Neural cell (in vitro differentiated cells): ENCODE measurements at regions not wholly inside any gene's neighbourhood (a gene's known extent, or its start where the extent isn't known, plus 50 kb on each side); places are given as distances from the start of the nearest gene placed in this dataset.

Experiments
- H2AFZ ChIP-seq: fragments of 200-600, 300-800 bp; sonication (generic), shearing (Covaris generic); 2 replicates; pipeline ENCODE4 v1.6.0; 2014; ENCODE audit warnings: low read depth, mild to moderate bottlenecking, antibody characterized with exemption, low read length, moderate library complexity
- H3F3A ChIP-seq: fragments of 200-600 bp; shearing (Covaris generic); 2 replicates; pipeline ENCODE4 v1.6.1; 2016; ENCODE audit warnings: mild to moderate bottlenecking, moderate library complexity, mixed read lengths, antibody characterized with exemption, low read length; ENCODE audit not compliant: insufficient read depth, poor library complexity, severe bottlenecking
- H3K27ac ChIP-seq: fragments of 200-600, 300-800 bp; sonication (generic), shearing (Covaris generic); 2 replicates; pipeline ENCODE4 v1.5.1; 2014; ENCODE audit warnings: mild to moderate bottlenecking, low read length, moderate library complexity
- H3K27me3 ChIP-seq: fragments of 300-800, 200-600 bp; sonication (generic), shearing (Covaris generic); 2 replicates; pipeline ENCODE4 v1.6.0; 2014; ENCODE audit warnings: mild to moderate bottlenecking, low read depth, low read length, moderate library complexity; ENCODE audit not compliant: insufficient read depth
- H3K36me3 ChIP-seq: fragments of 300-800, 200-600 bp; sonication (generic), shearing (Covaris generic); 2 replicates; pipeline ENCODE4 v1.5.1; 2014; ENCODE audit warnings: mild to moderate bottlenecking, antibody characterized with exemption, low read length, moderate library complexity; ENCODE audit not compliant: insufficient read depth
- H3K4me2 ChIP-seq: fragments of 300-800, 200-600 bp; sonication (generic), shearing (Covaris generic); 2 replicates; pipeline ENCODE4 v1.6.0; 2014; ENCODE audit warnings: mild to moderate bottlenecking, low read length
- H3K4me3 ChIP-seq: fragments of 300-800, 200-600 bp; sonication (generic), shearing (Covaris generic); 2 replicates; pipeline ENCODE4 v1.5.1; 2014; ENCODE audit warnings: mild to moderate bottlenecking, low read length, moderate library complexity
- H3K79me2 ChIP-seq: fragments of 200-600 bp; shearing (Covaris generic); replicated peaks from 2 replicates; pipeline ENCODE4 v1.6.0; 2014; ENCODE audit warnings: mild to moderate bottlenecking, low read length, moderate library complexity; ENCODE audit not compliant: insufficient read depth
- H3K9ac ChIP-seq: fragments of 300-800, 200-600 bp; sonication (generic), shearing (Covaris generic); 2 replicates; pipeline ENCODE4 v1.6.1; 2016; ENCODE audit warnings: mild to moderate bottlenecking, low read length, mixed read lengths
- H3K9me2 ChIP-seq: fragments of 200-600 bp; shearing (Covaris generic); 2 replicates; pipeline ENCODE4 v1.6.1; 2016; ENCODE audit warnings: mild to moderate bottlenecking, low read length, mixed read lengths; ENCODE audit not compliant: insufficient read depth
- H3K9me3 ChIP-seq: fragments of 200-600, 300-800 bp; sonication (generic), shearing (Covaris generic); 2 replicates; pipeline ENCODE4 v1.6.1; 2016; ENCODE audit warnings: mild to moderate bottlenecking, mixed run types, low read length, moderate library complexity, mixed read lengths
- H4K20me1 ChIP-seq: fragments of 200-600 bp; shearing (Covaris generic); 2 replicates; pipeline ENCODE4 v1.6.1; 2016; ENCODE audit warnings: mild to moderate bottlenecking, mixed run types; ENCODE audit not compliant: insufficient read depth
- CTCF ChIP-seq: fragments of 450-650 bp; IDR thresholded peaks from 2 replicates; pipeline ENCODE4 v1.5.1; 2014; ENCODE audit warnings: antibody characterized with exemption, mild to moderate bottlenecking, moderate library complexity; ENCODE audit not compliant: poor library complexity, severe bottlenecking
- EP300 ChIP-seq: fragments of 450-650 bp; conservative IDR thresholded peaks from 2 replicates; pipeline ENCODE4 v1.6.1; 2014; ENCODE audit warnings: antibody characterized with exemption, mild to moderate bottlenecking, moderate library complexity; ENCODE audit not compliant: poor library complexity, severe bottlenecking
- EZH2 ChIP-seq: fragments of 200-600, 300-800 bp; shearing (Covaris generic), sonication (generic); IDR thresholded peaks from 2 replicates; pipeline ENCODE4 v1.6.1; 2014; ENCODE audit warnings: antibody characterized with exemption, low read length, borderline replicate concordance, mild to moderate bottlenecking; ENCODE audit not compliant: insufficient read depth, poor library complexity, severe bottlenecking
- MXI1 ChIP-seq: fragments of 450-650 bp; conservative IDR thresholded peaks from 2 replicates; pipeline ENCODE4 v1.6.1; 2014; ENCODE audit warnings: antibody characterized with exemption, mild to moderate bottlenecking; ENCODE audit not compliant: poor library complexity, severe bottlenecking
- POLR2AphosphoS5 ChIP-seq: IDR thresholded peaks from 2 replicates; pipeline ENCODE4 v1.6.1; 2012
- RAD21 ChIP-seq: fragments of 450-650 bp; conservative IDR thresholded peaks from 2 replicates; pipeline ENCODE4 v1.6.1; 2014; ENCODE audit warnings: antibody characterized with exemption, mild to moderate bottlenecking, moderate library complexity
- REST ChIP-seq: IDR thresholded peaks from 2 replicates; pipeline ENCODE4 v1.6.1; 2012; ENCODE audit warnings: borderline replicate concordance
- SMC3 ChIP-seq: fragments of 450-650 bp; conservative IDR thresholded peaks from 2 replicates; pipeline ENCODE4 v1.6.1; 2014; ENCODE audit warnings: antibody characterized with exemption, mild to moderate bottlenecking, moderate library complexity; ENCODE audit not compliant: poor library complexity
- TAF1 ChIP-seq: IDR thresholded peaks from 2 replicates; pipeline ENCODE4 v1.6.1; 2012; ENCODE audit warnings: low read depth

- Histone ChIP-seq H3K27me3 (no peaks in the 10 kb centered on the region), H3K36me3 (no peaks in the 10 kb centered on the region), H3K9me3 (no peaks in the 10 kb centered on the region), H3K9ac (no peak overlapping the region), H3F3A (no peaks in the 10 kb centered on the region), H3K9me2 (no peaks in the 10 kb centered on the region), H3K4me3 (no peak overlapping the region), H3K79me2 (no peaks in the 10 kb centered on the region), H4K20me1 (no peaks in the 10 kb centered on the region), H2AFZ (no peak overlapping the region), H3K4me2 (no peak overlapping the region), H3K27ac (no peak overlapping the region)
- no peak for TF ChIP-seq RAD21
- no peak for TF ChIP-seq EZH2
- TF ChIP-seq EP300 = no peak
- no peak for TF ChIP-seq POLR2AphosphoS5
- TF ChIP-seq REST = no peak
Observed at GRCh38 chr2:52112141-52112540, 1080.2 kb upstream of the NRXN1 start.

- H3K27me3 ChIP-seq = no peaks in the 10 kb centered on the region
- no peaks in the 10 kb centered on the region for H3F3A ChIP-seq
- no peak for TF ChIP-seq RAD21
- TF ChIP-seq SMC3 = no peak
- no peak for TF ChIP-seq POLR2AphosphoS5
- no peak for TF ChIP-seq EZH2
- no peak for TF ChIP-seq CTCF
- no peak for TF ChIP-seq EP300
- no peak overlapping the region for H3K4me3 ChIP-seq
- no peak overlapping the region for H3K4me2 ChIP-seq
- no peaks in the 10 kb centered on the region for H3K36me3 ChIP-seq
- H3K27ac ChIP-seq = no peak overlapping the region
- H3K9me3 ChIP-seq = no peaks in the 10 kb centered on the region
- H3K79me2 ChIP-seq = no peaks in the 10 kb centered on the region
- H3K9me2 ChIP-seq = no peaks in the 10 kb centered on the region
- H4K20me1 ChIP-seq = no peaks in the 10 kb centered on the region
- no peak overlapping the region for H3K9ac ChIP-seq
- no peak overlapping the region for H2AFZ ChIP-seq
Observed at GRCh38 chr2:52107124-52107523, 1075.2 kb upstream of the NRXN1 start.

GRCh38 chr2:52097071-52097470, 1065.1 kb upstream of the NRXN1 start:
- Histone ChIP-seq H3K4me3 (no peak overlapping the region), H3K27me3 (no peaks in the 10 kb centered on the region), H3K9me3 (no peaks in the 10 kb centered on the region), H3K36me3 (no peaks in the 10 kb centered on the region), H3F3A (no peaks in the 10 kb centered on the region), H2AFZ (no peak overlapping the region), H3K27ac (no peak overlapping the region), H3K4me2 (no peak overlapping the region), H3K79me2 (no peaks in the 10 kb centered on the region), H4K20me1 (no peaks in the 10 kb centered on the region), H3K9ac (no peak overlapping the region), H3K9me2 (no peaks in the 10 kb centered on the region)
- no peak for TF ChIP-seq CTCF
- no peak for TF ChIP-seq SMC3
- no peak for TF ChIP-seq TAF1
- no peak for TF ChIP-seq MXI1
- TF ChIP-seq POLR2AphosphoS5 = no peak
- TF ChIP-seq EP300 = no peak
- TF ChIP-seq REST = no peak
- TF ChIP-seq EZH2 = no peak
- TF ChIP-seq RAD21 = no peak
